HG03354 (cell line): ENCODE measurements at regions not wholly inside any gene's neighbourhood (a gene's known extent, or its start where the extent isn't known, plus 50 kb on each side); places are given as distances from the start of the nearest gene placed in this dataset.

Source experiments
- ATAC-seq: cut with Tn5 transposase; IDR thresholded peaks from one replicate; pipeline ENCODE4 v1.9.1; 2021; ENCODE audit warnings: mild to moderate bottlenecking; ENCODE audit not compliant: unreplicated experiment, poor library complexity, severe bottlenecking

DNA sequence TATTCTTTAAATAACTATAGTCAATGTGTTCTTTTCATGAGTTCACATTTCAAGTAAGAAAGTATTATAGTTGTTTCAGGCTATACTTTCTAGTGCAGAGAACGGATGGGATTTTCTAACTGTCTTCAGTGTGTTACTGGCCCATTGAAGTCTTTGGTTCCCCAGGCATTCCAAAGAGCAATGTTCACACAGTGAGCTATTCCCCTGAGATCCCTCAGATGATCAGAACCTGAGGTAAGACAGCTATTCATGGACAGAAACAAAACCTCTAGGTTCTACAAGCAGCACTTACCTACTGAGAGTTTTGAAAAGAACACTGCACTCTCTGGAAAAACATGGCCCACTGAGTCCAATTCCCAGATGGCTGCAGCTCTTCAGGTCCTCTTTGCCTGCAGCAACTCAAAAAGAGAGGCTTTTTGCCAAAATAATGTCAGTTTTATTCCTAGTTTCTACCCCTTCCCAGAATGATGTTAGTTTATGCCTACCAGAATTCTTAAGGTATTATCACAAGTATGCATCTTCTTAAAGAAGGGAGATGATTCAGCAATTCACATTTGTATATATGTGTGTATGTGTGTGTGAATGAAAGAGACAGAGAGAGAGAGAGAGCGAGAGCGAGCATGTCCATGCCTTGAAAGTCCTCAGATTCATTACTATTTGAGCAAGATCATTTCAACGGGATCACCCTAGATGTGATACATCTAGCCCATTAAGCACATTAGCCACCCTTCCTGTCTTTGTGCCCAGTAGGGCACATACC, 146.1 kb downstream of the PDHA2 start:
- no peak for ATAC-seq

DNA sequence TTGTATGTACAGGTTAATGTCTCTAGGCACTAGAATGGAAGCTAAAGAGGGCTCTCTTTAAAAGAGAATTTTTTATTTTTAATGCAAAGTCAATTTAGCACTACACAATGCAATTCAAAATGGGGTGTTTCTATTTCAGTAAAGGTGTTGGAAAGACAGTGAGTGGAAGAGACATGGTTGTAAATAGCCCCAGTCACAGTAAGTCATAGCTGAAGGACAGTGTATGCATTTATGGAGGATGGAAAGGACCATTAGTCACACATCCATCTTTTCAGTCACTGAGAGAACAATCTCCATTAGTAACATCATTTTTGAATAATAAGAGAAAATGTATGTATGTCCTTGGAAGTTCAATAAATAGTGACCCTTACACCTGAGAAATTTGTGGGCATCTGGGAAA, 148.0 kb downstream of the PDHA2 start:
- ATAC-seq: no peak

GRCh38 chr4:95998311-95998710, 158.4 kb downstream of the PDHA2 start:
- no peak for ATAC-seq

- ATAC-seq: no peak
These were observed 164.3 kb downstream of the PDHA2 start for GRCh38 chr4:96003951-96004740.

DNA sequence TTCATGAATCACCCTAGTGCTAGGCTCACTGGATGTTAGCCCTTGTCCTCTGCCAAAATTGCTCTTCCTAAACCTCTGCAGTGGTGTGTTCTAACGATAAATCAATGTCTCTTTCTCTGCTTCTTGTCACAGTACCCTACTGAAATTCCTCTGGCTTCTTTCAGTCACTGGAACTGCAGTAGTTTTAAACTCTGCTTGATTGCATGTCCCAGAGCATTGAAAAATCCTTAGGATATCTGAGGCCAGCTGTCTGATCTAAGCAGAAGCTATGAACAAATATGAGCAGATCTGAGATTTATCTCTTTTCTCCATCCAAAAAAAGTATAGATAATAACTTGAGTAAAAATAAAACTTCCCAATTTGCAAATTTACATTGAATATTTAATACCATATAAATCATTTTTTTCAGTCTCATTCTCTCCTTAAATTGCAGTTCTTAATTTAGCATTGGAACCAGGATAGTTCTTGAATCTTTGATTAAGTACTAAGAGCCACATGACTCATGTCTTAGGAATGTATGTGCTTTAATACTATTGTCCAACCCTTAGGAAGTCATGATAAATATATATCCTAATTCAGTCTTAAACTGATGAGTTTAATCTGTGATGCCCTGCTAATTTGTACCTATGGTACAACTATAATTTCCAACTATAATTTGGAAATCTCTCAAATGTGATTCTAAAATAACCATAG, 169.7 kb downstream of the PDHA2 start:
- ATAC-seq: no peak

- ATAC-seq: no peak
These were observed 172.8 kb downstream of the PDHA2 start for GRCh38 chr4:96012687-96013086.

GRCh38 chr4:96016634-96017299, 176.9 kb downstream of the PDHA2 start:
- no peak for ATAC-seq

DNA sequence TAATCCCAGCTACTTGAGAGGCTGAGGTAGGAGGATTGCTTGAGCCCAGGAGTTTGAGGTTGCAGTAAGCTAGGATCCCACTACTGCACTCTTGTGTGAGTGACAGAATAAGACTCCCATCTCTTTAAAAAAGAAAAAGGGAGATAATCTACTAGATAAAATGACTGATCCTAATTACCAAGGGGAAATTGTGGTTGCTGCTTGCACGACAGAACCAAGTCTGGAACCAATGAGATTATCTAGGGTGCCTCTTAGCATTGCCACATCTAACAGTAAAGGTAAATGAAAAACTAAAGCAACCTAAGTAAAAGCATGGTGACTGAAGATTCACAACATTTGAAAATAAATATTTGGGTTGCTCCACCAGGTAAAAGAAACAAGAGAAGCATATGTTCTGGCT, 185.1 kb downstream of the PDHA2 start:
- no peak for ATAC-seq

- no peak for ATAC-seq
These were observed 195.8 kb downstream of the PDHA2 start for GRCh38 chr4:96035727-96036126.

- no peak for ATAC-seq
These were observed 196.9 kb downstream of the PDHA2 start for GRCh38 chr4:96036781-96037180.

DNA sequence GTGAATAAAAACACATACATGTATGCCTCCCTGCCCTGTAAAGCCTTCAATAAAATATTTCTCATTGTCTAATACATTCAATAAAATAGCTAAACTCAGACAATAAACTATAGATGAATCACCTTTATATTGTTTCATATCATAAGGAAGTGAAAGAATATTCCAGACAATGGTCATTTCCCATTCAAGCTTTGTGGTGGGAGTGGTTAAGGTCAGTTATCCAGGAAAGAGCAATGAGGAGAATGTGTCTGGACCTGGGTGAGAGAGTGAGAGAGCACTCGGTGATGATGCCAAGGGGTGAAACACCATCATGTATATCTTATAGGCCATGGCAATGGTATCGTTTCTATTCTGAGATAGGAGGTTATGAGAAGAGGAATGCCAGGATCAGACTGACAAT, 197.8 kb downstream of the PDHA2 start:
- no peak for ATAC-seq

- ATAC-seq: no peak
These were observed 199.3 kb downstream of the PDHA2 start for GRCh38 chr4:96039217-96039616.

DNA sequence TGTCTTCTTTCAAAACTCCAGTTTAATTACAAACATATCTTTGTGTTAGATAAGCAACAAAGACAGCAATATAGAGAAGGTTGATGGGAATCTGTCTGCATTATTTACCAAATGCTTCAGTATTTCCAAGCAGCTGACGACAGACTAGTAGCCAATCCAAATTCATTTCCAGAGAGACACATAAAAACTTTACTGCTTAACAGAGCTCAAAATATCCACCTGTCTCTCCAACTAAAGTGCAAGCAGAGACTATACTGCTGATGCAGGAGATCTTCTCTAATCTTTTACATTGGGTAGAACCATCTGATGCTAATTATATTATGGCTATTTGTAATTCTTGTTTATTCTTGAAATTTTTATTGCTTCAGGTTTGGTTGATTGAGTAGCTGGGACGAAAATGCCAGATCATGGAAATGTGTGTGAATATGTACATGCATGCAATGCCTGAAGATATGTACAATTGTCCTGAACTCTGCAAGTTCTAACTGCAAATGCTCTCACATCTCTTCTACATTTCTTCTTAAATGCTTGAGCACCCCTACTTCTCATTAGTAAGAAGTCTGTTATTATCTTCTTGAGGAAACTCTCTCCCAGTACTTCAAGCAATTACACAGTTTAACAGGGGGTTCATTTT, 200.0 kb downstream of the PDHA2 start:
- no peak for ATAC-seq

- no peak for ATAC-seq
These were observed 205.1 kb downstream of the PDHA2 start for GRCh38 chr4:96044971-96045370.

- no peak for ATAC-seq
These were observed 212.9 kb downstream of the PDHA2 start for GRCh38 chr4:96052827-96053226.

DNA sequence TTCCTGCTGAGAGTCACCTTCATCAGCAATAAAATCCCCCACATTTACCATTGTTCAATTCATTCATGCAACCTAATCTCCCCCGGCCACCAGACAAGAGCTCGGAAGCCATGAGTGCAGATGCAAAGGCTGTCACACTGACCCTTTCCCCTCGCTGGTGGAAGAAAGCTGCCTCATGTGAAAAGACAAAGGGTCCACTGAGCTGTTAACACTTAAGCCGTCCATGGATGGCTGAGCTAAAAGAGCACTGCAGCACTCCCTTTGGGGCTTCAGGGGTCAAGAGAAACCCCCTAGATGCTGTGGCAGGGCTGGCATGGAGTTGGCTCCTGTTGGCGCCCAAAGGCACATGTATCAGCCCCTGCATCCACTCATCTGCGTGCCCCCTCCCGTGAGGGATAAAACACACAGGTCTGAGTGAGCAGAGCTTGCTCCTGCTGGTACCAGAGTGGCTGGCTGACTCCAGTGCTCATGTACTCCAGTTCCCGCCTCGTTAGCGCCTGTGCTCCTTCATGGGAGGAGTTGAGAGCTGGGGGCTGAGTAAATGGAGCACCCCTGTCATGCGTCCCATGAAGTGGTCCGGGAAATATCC, 216.5 kb downstream of the PDHA2 start:
- ATAC-seq: no peak

DNA sequence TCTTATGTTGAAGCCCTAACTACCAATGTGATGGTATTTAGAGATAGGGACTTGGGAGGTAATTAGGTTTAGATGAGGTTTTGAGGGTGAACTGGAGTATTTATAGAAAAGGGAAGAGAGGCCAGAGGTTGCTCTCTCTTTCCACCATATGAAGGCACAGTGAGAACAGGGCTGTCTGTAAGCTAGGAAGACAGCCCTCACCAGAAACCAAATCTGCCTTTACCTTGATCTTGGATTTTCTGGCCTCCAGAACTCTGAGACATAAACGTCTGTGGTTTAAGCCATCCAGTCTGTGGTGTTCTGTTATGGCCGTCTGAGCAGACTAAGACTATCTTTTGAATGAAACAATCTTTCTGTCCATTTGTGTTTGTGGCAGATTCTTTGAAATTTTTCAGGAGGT, 223.7 kb downstream of the PDHA2 start:
- ATAC-seq: no peak

GRCh38 chr4:96073461-96073860, 233.6 kb downstream of the PDHA2 start:
- ATAC-seq: no peak

DNA sequence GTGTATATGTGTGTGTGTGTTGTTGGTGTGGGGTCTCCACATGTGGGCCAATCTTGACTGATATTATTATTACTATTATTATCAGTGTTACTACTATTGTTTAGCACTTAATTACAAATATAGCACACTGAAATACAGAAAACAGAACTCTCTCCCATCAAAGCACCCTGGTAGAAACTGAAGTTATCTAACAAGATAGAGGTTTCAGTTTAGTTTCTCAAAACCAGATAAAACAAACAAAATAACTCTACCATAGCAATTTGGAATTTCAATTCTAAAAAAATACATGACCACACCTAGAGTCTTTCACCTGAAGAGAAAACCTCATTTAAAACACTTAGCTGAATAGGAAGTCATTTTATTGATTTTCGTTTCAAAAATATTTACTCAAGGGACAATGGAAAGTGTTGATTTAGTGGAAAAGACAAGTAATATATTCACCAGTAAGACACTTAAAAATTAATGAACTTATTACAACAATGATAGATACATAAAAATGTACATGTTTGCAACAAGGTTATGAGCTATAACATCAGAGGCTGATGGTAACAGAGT, 252.3 kb downstream of the PDHA2 start:
- no peak for ATAC-seq
